Lower leg skin (tissue), 4 donors: ENCODE measurements at regions not wholly inside any gene's neighbourhood (a gene's known extent, or its start where the extent isn't known, plus 50 kb on each side); places are given as distances from the start of the nearest gene placed in this dataset.
"Not testable (repeated sequence)": the region's sequence is repeated elsewhere in the genome, so short reads cannot be mapped to it uniquely, and the experiment has no call there.

ENCODE experiments used
- DNase-seq, 2 donors: peaks; one replicate each; pipeline ENCODE4 v3.0.0-alpha.2; 2019; ENCODE audit warnings: low spot score in 2 of 2
- H3K4me3 ChIP-seq: fragments of 200-600 bp; sonication (generic); 2 replicates; pipeline ENCODE4 v1.5.1; 2017; ENCODE audit warnings: mild to moderate bottlenecking, low read depth; ENCODE audit not compliant: poor library complexity, severe bottlenecking
- CTCF ChIP-seq, 3 donors: fragments of 450-650 bp; IDR thresholded peaks; one replicate each; pipeline ENCODE4 v1.5.1; 2016; ENCODE audit warnings: antibody characterized with exemption in 3 of 3, mild to moderate bottlenecking in 3 of 3, moderate library complexity in 2 of 3
- POLR2A ChIP-seq, 2 donors: fragments of 450-650 bp; IDR thresholded peaks; one replicate each; pipeline ENCODE4 v1.6.1; 2016 to 2017; ENCODE audit warnings: antibody characterized with exemption in 2 of 2, mild to moderate bottlenecking in 1 of 2, moderate library complexity in 1 of 2
- WGBS, 2 donors: methylation state at CpG; one replicate each; pipeline ENCODE4 v1.1.5; 2018; 5-methylcytosine and 5-hydroxymethylcytosine counted together
- intact Hi-C: fragments of 100-400 bp; cut with DNase I; formaldehyde crosslinking; loops from one replicate; pipeline ENCODE4 v1.15.0; 2023; ENCODE audit warnings: low total_unique reads

GRCh38 chr10:20658158-20658557, 239.0 kb downstream of the NEBL start:
- intact Hi-C loops, result no loop called here
- no peak for DNase-seq
- 90 to 92% methylated on average over 4 of the region's 4 CpGs for WGBS, 2 donors
- TF ChIP-seq CTCF (IDR thresholded peaks at IDR 0.05), result no peak
- no peak for TF ChIP-seq POLR2A (IDR thresholded peaks at IDR 0.05)
- H3K4me3 ChIP-seq, result no peak overlapping the region

GRCh38 chr10:20656886-20657285, 240.2 kb downstream of the NEBL start:
- H3K4me3 ChIP-seq, result no peak overlapping the region
- WGBS, 2 donors, result 80 to 93% methylated on average over 3 of the region's 3 CpGs
- TF ChIP-seq POLR2A (IDR thresholded peaks at IDR 0.05), result no peak
- TF ChIP-seq CTCF (IDR thresholded peaks at IDR 0.05), result no peak
- intact Hi-C loops, result no loop called here
- no peak for DNase-seq

- DNase-seq, intact Hi-C loops, H3K4me3 ChIP-seq: not testable (repeated sequence)
- WGBS, 2 donors, result 88 to 96% methylated on average over 5 of the region's 5 CpGs
Observed at GRCh38 chr10:20652424-20652823, 244.7 kb downstream of the NEBL start.

- WGBS, 2 donors, result 56 to 78% methylated on average over 2 of the region's 2 CpGs
- no peak for TF ChIP-seq CTCF (IDR thresholded peaks at IDR 0.05)
- no peak for TF ChIP-seq POLR2A (IDR thresholded peaks at IDR 0.05)
- DNase-seq, result no peak
- intact Hi-C loops, result no loop called here
- no peak overlapping the region for H3K4me3 ChIP-seq
Observed at GRCh38 chr10:20648263-20648874, 248.7 kb downstream of the NEBL start.

GRCh38 chr10:20647756-20648155, 249.4 kb downstream of the NEBL start:
- no peak overlapping the region for H3K4me3 ChIP-seq
- intact Hi-C loops, result no loop called here
- no peak for DNase-seq
- TF ChIP-seq CTCF (IDR thresholded peaks at IDR 0.05) (no peak), POLR2A (IDR thresholded peaks at IDR 0.05) (no peak)

- WGBS, 2 donors, result 54 to 58% methylated on average over 8 of the region's 8 CpGs
Observed at GRCh38 chr10:20644421-20644820, 252.7 kb downstream of the NEBL start.

More at GRCh38 chr10:20644421-20644820, 252.7 kb downstream of the NEBL start:
- no peak for DNase-seq
- no peak for TF ChIP-seq POLR2A (IDR thresholded peaks at IDR 0.05)
- no peak for TF ChIP-seq CTCF (IDR thresholded peaks at IDR 0.05)
- intact Hi-C loops, result no loop called here
- H3K4me3 ChIP-seq, result no peak overlapping the region
